HK-2 (cell line): ENCODE measurements at regions not wholly inside any gene's neighbourhood (a gene's known extent, or its start where the extent isn't known, plus 50 kb on each side); places are given as distances from the start of the nearest gene placed in this dataset.

ENCODE experiments used
- DNase-seq: peaks from one replicate; pipeline ENCODE4 v3.0.0-alpha.2; 2018; ENCODE audit not compliant: unreplicated experiment

GRCh38 chr13:106241974-106242953, 293.2 kb downstream of the EFNB2 start:
- no peak for DNase-seq

- no peak for DNase-seq
These were observed 296.8 kb downstream of the EFNB2 start for GRCh38 chr13:106238690-106239089.

GRCh38 chr13:106234636-106235035, 300.8 kb downstream of the EFNB2 start:
- DNase-seq, result no peak

- DNase-seq, result no peak
These were observed 302.2 kb downstream of the EFNB2 start for GRCh38 chr13:106233134-106233735.

- no peak for DNase-seq
These were observed 302.8 kb downstream of the EFNB2 start for GRCh38 chr13:106232681-106233080.

- DNase-seq, result no peak
These were observed 305.0 kb downstream of the EFNB2 start for GRCh38 chr13:106230450-106230849.

- no peak for DNase-seq
These were observed 310.3 kb downstream of the EFNB2 start for GRCh38 chr13:106225126-106225525.

GRCh38 chr13:106220211-106220610, 315.3 kb downstream of the EFNB2 start:
- no peak for DNase-seq

- no peak for DNase-seq
These were observed 322.3 kb downstream of the EFNB2 start for GRCh38 chr13:106213028-106213757.

GRCh38 chr13:106212386-106213010, 323.0 kb downstream of the EFNB2 start:
- DNase-seq, result no peak

GRCh38 chr13:106210324-106210723, 325.1 kb downstream of the EFNB2 start:
- DNase-seq, result no peak

- DNase-seq, result no peak
These were observed 329.6 kb downstream of the EFNB2 start for GRCh38 chr13:106205871-106206270.

- DNase-seq, result no peak
These were observed 338.0 kb downstream of the EFNB2 start for GRCh38 chr13:106197496-106197895.

- no peak for DNase-seq
These were observed 347.9 kb downstream of the EFNB2 start for GRCh38 chr13:106187501-106188095.

- DNase-seq, result no peak
These were observed 348.4 kb downstream of the EFNB2 start for GRCh38 chr13:106187101-106187500.

- no peak for DNase-seq
These were observed 349.0 kb downstream of the EFNB2 start for GRCh38 chr13:106186366-106187030.

GRCh38 chr13:106184790-106185189, 350.7 kb downstream of the EFNB2 start:
- DNase-seq, result no peak

- no peak for DNase-seq
These were observed 351.9 kb downstream of the EFNB2 start for GRCh38 chr13:106183410-106184065.

GRCh38 chr13:106182404-106182803, 353.1 kb downstream of the EFNB2 start:
- peak; percentile 50 for DNase-seq

- DNase-seq, result no peak
These were observed 356.6 kb downstream of the EFNB2 start for GRCh38 chr13:106178816-106179215.
